GM06990 (cell line): ENCODE measurements at regions not wholly inside any gene's neighbourhood (a gene's known extent, or its start where the extent isn't known, plus 50 kb on each side); places are given as distances from the start of the nearest gene placed in this dataset.
"Not testable (repeated sequence)": the region's sequence is repeated elsewhere in the genome, so short reads cannot be mapped to it uniquely, and the experiment has no call there.

Experiments used
- DNase-seq: peaks from one replicate; pipeline ENCODE4 v3.0.0-alpha.2; 2011; ENCODE audit not compliant: insufficient read length; ENCODE audit errors: extremely low read depth
- H3K27me3 ChIP-seq: replicated peaks from 2 replicates; pipeline ENCODE4 v1.6.0; 2011; ENCODE audit warnings: low read length; ENCODE audit not compliant: control insufficient read depth, insufficient read depth
- H3K36me3 ChIP-seq: 2 replicates; pipeline ENCODE4 v1.5.1; 2011; ENCODE audit warnings: low read length; ENCODE audit not compliant: control insufficient read depth, insufficient read depth
- H3K4me3 ChIP-seq: replicated peaks from 2 replicates; pipeline ENCODE4 v1.5.1; 2011; ENCODE audit warnings: low read depth, mild to moderate bottlenecking, control low read depth, low read length
- TF ChIP-seq, protein P1 (sequence below): IDR thresholded peaks from 2 replicates; pipeline ENCODE4 v1.5.1; 2011; ENCODE audit warnings: low read length, control low read depth, mild to moderate bottlenecking, inconsistent platforms; ENCODE audit not compliant: insufficient read depth, poor library complexity, severe bottlenecking

DNA sequence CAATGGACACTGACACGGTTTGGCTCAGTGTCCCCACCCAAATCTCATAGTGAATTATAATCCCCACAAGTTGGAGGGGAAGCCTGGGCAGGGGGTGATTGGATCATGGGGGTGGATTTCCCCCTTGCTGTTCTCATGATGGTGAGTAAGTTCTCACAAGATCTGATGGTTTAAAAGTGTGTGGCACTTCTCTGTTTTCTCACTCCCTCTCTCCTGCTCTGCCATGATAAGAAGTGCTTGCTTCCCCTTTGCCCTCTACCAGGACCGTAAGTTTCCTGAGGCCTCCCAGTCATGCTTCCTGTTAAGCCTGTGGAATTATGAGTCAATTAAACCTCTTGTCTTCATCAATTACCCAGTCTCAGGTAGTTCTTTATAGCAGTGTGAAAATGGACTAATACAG is 115.8 kb upstream of the KIF2A start:
- TF ChIP-seq, protein P1, sequence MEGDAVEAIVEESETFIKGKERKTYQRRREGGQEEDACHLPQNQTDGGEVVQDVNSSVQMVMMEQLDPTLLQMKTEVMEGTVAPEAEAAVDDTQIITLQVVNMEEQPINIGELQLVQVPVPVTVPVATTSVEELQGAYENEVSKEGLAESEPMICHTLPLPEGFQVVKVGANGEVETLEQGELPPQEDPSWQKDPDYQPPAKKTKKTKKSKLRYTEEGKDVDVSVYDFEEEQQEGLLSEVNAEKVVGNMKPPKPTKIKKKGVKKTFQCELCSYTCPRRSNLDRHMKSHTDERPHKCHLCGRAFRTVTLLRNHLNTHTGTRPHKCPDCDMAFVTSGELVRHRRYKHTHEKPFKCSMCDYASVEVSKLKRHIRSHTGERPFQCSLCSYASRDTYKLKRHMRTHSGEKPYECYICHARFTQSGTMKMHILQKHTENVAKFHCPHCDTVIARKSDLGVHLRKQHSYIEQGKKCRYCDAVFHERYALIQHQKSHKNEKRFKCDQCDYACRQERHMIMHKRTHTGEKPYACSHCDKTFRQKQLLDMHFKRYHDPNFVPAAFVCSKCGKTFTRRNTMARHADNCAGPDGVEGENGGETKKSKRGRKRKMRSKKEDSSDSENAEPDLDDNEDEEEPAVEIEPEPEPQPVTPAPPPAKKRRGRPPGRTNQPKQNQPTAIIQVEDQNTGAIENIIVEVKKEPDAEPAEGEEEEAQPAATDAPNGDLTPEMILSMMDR, result no peak
- DNase-seq, result no peak

DNA sequence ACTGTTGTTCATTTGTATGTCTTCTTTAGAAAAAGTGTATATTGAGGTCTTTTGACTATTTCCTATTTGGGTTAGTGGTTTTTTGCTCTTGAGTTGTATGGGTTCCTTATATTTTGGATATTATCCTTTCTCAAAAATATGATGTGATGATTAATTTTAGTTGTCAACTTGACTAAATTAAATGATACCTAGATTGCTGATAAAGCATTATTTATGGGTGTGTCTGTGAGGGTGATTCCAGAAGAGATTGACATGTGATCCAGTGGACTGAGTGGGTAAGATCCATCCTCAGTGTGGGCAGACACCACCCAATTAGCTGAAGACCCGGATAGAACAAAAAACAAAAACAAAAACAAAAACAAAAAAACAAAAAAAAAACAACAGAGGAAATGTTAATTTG is 115.1 kb upstream of the KIF2A start:
- Histone ChIP-seq H3K27me3 (no peaks in the 10 kb centered on the region), H3K4me3 (no peak overlapping the region), H3K36me3 (no peaks in the 10 kb centered on the region)
- TF ChIP-seq, protein P1, result no peak
- DNase-seq, result no peak

More for the DNA sequence above, 115.8 kb upstream of the KIF2A start:
- Histone ChIP-seq H3K27me3 (no peaks in the 10 kb centered on the region), H3K4me3 (no peak overlapping the region), H3K36me3 (no peaks in the 10 kb centered on the region)

DNA sequence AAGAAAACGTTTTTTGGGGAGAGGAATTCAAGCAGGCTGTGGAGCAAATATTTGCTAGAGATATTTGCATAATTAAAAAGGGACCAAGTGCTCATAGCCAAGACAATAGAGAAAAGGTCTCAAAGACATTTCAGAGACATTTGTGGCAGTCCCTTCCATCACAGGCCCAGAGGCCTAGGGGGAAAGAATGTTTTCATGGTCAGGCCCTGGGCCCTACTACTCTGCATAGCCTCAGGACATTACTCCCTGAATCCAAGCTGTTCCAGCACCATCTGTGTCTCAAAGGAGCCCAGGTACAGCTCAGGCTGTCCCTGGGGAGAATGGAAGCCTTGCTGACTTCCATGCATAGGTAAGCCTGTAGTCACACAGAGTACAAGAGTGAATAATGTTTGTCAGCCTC is 113.0 kb upstream of the KIF2A start:
- DNase-seq, result no peak

DNA sequence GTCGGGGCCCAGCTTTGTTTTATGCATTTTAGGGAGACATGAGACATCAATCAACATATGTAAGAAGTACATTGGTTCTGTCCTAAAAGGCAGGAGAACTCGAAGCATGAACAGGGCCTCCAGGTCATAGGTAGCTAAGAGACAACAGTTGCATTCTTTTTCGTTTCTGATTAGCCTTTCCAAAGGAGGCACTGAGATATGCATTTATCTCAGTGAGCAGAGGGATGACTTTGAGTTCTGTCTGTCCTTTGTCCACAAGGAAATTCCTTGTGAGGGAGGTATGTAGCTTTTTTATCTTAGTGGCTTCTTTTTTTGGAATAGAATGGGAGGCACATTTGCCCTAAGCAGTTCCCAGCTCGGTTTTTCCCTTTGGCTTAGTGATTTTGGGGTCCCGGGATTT is 109.5 kb upstream of the KIF2A start:
- H3K4me3 ChIP-seq, H3K36me3 ChIP-seq: not testable (repeated sequence)

More for the DNA sequence above, 113.0 kb upstream of the KIF2A start:
- H3K4me3 ChIP-seq, result no peak overlapping the region
- no peaks in the 10 kb centered on the region for H3K36me3 ChIP-seq
- TF ChIP-seq, protein P1, result no peak
- no peaks in the 10 kb centered on the region for H3K27me3 ChIP-seq

DNA sequence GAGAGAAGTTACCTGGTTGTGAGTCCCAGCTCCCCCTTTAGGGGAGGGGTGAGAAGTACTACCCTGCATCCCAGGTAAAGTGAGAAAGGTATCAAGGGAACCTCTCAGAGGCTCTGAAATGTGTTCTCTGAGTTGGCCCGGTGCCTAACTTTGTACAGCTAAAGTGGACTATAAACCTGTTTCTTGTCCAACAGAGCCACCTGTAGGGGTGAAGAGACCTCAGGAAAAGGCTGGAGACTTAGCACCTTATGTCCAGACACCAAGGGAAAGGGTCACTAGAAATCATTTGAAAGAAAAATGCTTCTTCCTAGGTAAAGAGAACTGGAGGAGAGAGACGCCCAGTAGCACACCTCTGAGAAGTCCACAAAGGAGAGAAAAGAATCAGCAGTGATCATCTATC is 108.3 kb upstream of the KIF2A start:
- no peak overlapping the region for H3K4me3 ChIP-seq
- TF ChIP-seq, protein P1, result no peak
- no peaks in the 10 kb centered on the region for H3K36me3 ChIP-seq
- DNase-seq, result no peak
- no peaks in the 10 kb centered on the region for H3K27me3 ChIP-seq

More for the DNA sequence above, 109.5 kb upstream of the KIF2A start:
- DNase-seq, H3K27me3 ChIP-seq: not testable (repeated sequence)

DNA sequence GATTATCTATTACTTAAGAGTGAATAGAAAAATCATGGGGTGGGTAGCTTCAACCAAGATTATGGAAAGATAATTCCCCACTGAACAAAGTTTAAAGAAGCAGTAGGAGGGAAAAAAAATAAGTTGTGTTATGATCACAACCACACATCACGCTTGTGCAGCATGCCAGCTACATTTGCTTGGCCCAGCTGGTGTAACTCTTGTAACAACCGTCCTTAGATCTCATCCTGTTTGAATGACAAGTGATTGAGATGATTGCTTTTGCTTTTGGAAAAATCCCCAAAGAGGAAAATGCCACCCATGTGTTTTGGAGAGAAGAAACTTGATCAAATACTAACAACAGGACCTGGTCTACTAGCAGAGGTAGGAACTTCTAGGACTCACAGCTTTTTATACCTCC is 107.6 kb upstream of the KIF2A start:
- no peak for DNase-seq
- Histone ChIP-seq H3K27me3 (no peaks in the 10 kb centered on the region), H3K36me3 (no peaks in the 10 kb centered on the region), H3K4me3 (no peak overlapping the region)
- TF ChIP-seq, protein P1, result no peak
